PC-9 (cell line): ENCODE measurements at regions not wholly inside any gene's neighbourhood (a gene's known extent, or its start where the extent isn't known, plus 50 kb on each side); places are given as distances from the start of the nearest gene placed in this dataset.

ENCODE experiments used
- BruUV-seq: library from RNA; stranded (reverse); fragments of 400-500 nt; replicated peaks from 2 replicates; lab custom pipeline; 2021; lab: Mats Ljungman, UMichigan
- CTCF ChIA-PET: fragments of 300-600 bp; sonication (Branson Sonifier 250); formaldehyde crosslinking; loops from one replicate; lab custom pipeline; 2022; ENCODE audit warnings: antibody characterized with exemption; lab: Charles Lee
- POLR2A ChIA-PET: fragments of 300-600 bp; sonication (Branson Sonifier 250); formaldehyde crosslinking; loops from one replicate; lab custom pipeline; 2022; ENCODE audit warnings: antibody characterized with exemption; ENCODE audit not compliant: unreplicated experiment; lab: Charles Lee
- DNase-seq, 2 experiments: peaks; one replicate each; pipeline versions ENCODE4 v3.0.0 to v3.0.0-alpha.2; 2015 to 2022; ENCODE audit warnings: mixed read lengths in 1 of 2
- H2AFZ ChIP-seq: fragments of 200-600 bp; sonication (generic); 2 replicates; pipeline ENCODE4 v1.8.1; 2017; ENCODE audit warnings: antibody characterized with exemption
- H3F3A ChIP-seq: fragments of 200-600 bp; sonication (generic); 2 replicates; pipeline ENCODE4 v1.8.1; 2017; ENCODE audit warnings: antibody characterized with exemption, mild to moderate bottlenecking, low read depth; ENCODE audit not compliant: insufficient read depth
- H3K27ac ChIP-seq: fragments of 200-600 bp; sonication (generic); 2 replicates; pipeline ENCODE4 v1.6.1; 2016; ENCODE audit warnings: mixed run types
- H3K27me3 ChIP-seq: fragments of 200-600 bp; sonication (generic); 2 replicates; pipeline ENCODE4 v1.6.1; 2016; ENCODE audit warnings: low read depth, mixed run types; ENCODE audit not compliant: insufficient read depth
- H3K36me3 ChIP-seq: fragments of 200-600 bp; sonication (generic); 2 replicates; pipeline ENCODE4 v1.6.1; 2016; ENCODE audit warnings: low read depth, mixed run types
- H3K4me1 ChIP-seq: fragments of 200-600 bp; sonication (generic); replicated peaks from 2 replicates; pipeline ENCODE4 v1.6.1; 2016; ENCODE audit warnings: mixed run types; ENCODE audit not compliant: insufficient read depth
- H3K4me2 ChIP-seq: fragments of 200-600 bp; sonication (generic); 2 replicates; pipeline ENCODE4 v1.6.1; 2017; ENCODE audit warnings: mixed run types
- H3K4me3 ChIP-seq: fragments of 200-600 bp; sonication (generic); 2 replicates; pipeline ENCODE4 v1.6.1; 2016; ENCODE audit warnings: mixed run types
- H3K79me2 ChIP-seq: fragments of 200-600 bp; sonication (generic); 2 replicates; pipeline ENCODE4 v1.6.1; 2017; ENCODE audit warnings: low read depth, mixed run types
- H3K9me2 ChIP-seq: fragments of 200-600 bp; sonication (generic); 2 replicates; pipeline ENCODE4 v1.8.1; 2017; ENCODE audit warnings: mild to moderate bottlenecking; ENCODE audit not compliant: insufficient read depth
- H3K9me3 ChIP-seq: fragments of 200-600 bp; sonication (generic); 2 replicates; pipeline ENCODE4 v1.8.1; 2016; ENCODE audit warnings: low read depth; ENCODE audit not compliant: insufficient read depth
- H4K20me1 ChIP-seq: fragments of 200-600 bp; sonication (generic); 2 replicates; pipeline ENCODE4 v1.8.1; 2017; ENCODE audit not compliant: insufficient read depth
- EZH2 ChIP-seq: fragments of 200-600 bp; sonication (generic); IDR thresholded peaks from 2 replicates; pipeline ENCODE4 v1.8.0; 2017; ENCODE audit warnings: antibody characterized with exemption, low read depth
- intact Hi-C: fragments of 100-400 bp; cut with micrococcal nuclease; formaldehyde crosslinking; loops from one replicate; pipeline ENCODE4 v1.10.0; 2022; ENCODE audit not compliant: unreplicated experiment
- TF ChIP-seq, protein P1 (sequence below): fragments of 200-600 bp; sonication (generic); conservative IDR thresholded peaks from 2 replicates; pipeline ENCODE4 v1.6.1; 2017; ENCODE audit warnings: mixed run types, antibody characterized with exemption, mild to moderate bottlenecking, moderate library complexity

DNA sequence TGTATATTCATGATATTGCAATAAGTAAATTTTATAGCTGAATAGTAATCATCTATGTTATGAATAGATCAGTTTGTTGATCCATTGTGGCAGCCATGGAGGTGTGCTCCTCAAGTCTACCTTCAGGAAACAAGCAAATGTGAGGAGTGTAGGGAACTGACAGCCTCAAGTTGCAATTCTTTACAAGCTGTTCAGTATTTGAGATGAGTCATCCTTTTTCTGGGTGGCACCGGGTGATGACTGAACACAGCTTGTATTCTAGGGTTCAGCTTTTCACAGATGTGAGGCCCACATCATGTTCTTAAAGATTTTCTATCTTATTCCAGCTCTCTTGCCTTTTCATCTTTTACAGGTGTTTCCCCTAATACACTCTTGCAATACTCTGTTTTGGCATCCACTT, 452.4 kb downstream of the KCNH5 start:
- H3K27ac ChIP-seq, result no peak overlapping the region
- no peaks in the 10 kb centered on the region for H4K20me1 ChIP-seq
- intact Hi-C loops, result no loop called here
- no peak overlapping the region for H3K4me3 ChIP-seq
- ChIA-PET POLR2A (no interaction called here), CTCF (no interaction called here)
- no peak for TF ChIP-seq EZH2
- TF ChIP-seq, protein P1, sequence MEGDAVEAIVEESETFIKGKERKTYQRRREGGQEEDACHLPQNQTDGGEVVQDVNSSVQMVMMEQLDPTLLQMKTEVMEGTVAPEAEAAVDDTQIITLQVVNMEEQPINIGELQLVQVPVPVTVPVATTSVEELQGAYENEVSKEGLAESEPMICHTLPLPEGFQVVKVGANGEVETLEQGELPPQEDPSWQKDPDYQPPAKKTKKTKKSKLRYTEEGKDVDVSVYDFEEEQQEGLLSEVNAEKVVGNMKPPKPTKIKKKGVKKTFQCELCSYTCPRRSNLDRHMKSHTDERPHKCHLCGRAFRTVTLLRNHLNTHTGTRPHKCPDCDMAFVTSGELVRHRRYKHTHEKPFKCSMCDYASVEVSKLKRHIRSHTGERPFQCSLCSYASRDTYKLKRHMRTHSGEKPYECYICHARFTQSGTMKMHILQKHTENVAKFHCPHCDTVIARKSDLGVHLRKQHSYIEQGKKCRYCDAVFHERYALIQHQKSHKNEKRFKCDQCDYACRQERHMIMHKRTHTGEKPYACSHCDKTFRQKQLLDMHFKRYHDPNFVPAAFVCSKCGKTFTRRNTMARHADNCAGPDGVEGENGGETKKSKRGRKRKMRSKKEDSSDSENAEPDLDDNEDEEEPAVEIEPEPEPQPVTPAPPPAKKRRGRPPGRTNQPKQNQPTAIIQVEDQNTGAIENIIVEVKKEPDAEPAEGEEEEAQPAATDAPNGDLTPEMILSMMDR, result no peak
- no peaks in the 10 kb centered on the region for H3F3A ChIP-seq
- no peaks in the 10 kb centered on the region for H3K4me1 ChIP-seq
- H3K27me3 ChIP-seq, result no peaks in the 10 kb centered on the region
- no peak overlapping the region for H2AFZ ChIP-seq
- no peaks in the 10 kb centered on the region for H3K9me3 ChIP-seq
- no peaks in the 10 kb centered on the region for H3K36me3 ChIP-seq
- no peaks in the 10 kb centered on the region for H3K79me2 ChIP-seq
- no peak overlapping the region for H3K4me2 ChIP-seq
- DNase-seq, result no peak
- no TSS peak for BruUV-seq
- no peaks in the 10 kb centered on the region for H3K9me2 ChIP-seq

DNA sequence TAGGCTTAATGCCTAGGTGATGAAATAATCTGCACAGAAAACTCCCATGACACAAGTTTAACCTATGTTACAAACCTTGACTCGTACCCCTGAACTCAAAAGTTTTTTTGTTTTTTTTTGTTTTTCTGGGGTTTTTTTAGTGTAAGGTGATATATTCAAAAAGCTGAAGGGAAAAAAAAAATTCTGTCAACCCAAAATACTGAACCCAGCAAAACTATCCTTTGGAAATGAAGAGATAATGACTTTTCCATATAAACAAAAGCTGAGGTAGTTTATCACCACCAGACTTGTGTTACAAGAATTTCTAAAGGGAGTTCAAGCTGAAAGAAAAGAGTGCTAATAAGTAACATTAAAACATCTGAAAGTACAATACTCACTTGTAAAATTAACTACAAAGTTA, 448.1 kb downstream of the KCNH5 start:
- TF ChIP-seq, protein P1, result no peak
- TF ChIP-seq EZH2, result no peak
- CTCF ChIA-PET, result no interaction called here
- intact Hi-C loops, result no loop called here
- no peaks in the 10 kb centered on the region for H3K9me3 ChIP-seq
- no peaks in the 10 kb centered on the region for H3K27me3 ChIP-seq
- H3K36me3 ChIP-seq, result no peaks in the 10 kb centered on the region
- H3K4me2 ChIP-seq, result no peak overlapping the region
- H3K79me2 ChIP-seq, result no peaks in the 10 kb centered on the region
- no peaks in the 10 kb centered on the region for H3K9me2 ChIP-seq
- no TSS peak for BruUV-seq
- H3K27ac ChIP-seq, result no peak overlapping the region
- H3F3A ChIP-seq, result no peaks in the 10 kb centered on the region
- DNase-seq, result no peak
- no peaks in the 10 kb centered on the region for H4K20me1 ChIP-seq
- H2AFZ ChIP-seq, result no peak overlapping the region
- no peak overlapping the region for H3K4me3 ChIP-seq
- POLR2A ChIA-PET, result no interaction called here
- H3K4me1 ChIP-seq, result no peaks in the 10 kb centered on the region

DNA sequence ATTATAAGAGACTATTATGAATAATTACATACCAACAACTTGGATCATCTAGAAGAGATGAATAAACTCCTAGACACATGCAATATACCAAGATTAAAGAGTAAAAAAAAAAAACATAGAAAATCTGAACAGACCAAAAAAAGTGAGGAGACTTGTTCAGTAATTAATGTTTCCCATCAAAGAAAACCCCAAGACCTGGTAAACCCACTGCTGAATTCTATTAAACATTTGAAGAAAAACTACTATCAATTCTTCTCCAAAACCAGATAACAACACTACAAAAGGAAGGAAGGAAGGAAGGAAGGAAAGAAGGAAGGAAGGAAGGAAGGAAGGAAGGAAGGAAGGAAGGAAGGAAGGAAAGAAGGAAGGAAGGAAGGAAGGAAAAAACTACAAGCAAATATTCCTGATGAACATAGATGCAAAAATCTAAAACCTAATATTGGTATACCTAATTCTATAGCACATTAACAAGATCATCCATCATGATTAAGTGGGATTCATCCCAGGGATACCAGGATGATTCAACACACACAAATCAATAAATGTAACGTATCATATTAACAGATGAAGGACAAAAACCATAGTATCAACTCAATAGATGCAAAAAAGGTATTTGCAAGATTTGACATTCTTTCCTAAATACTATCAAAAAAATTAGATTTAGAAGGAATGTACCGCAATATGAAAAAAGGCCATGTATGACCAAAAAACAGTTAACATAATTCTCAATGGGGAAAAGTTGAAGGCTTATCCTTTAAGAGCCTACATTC, 445.5 kb downstream of the KCNH5 start:
- no peaks in the 10 kb centered on the region for H3K27me3 ChIP-seq
- no peak overlapping the region for H3K4me3 ChIP-seq
- H3F3A ChIP-seq, result no peaks in the 10 kb centered on the region
- H3K36me3 ChIP-seq, result no peaks in the 10 kb centered on the region
- no peak overlapping the region for H3K4me2 ChIP-seq
- no peaks in the 10 kb centered on the region for H3K9me2 ChIP-seq
- ChIA-PET POLR2A (no interaction called here), CTCF (no interaction called here)
- intact Hi-C loops, result no loop called here
- H3K79me2 ChIP-seq, result no peaks in the 10 kb centered on the region
- TF ChIP-seq, protein P1, result no peak
- TF ChIP-seq EZH2, result no peak
- no peak for DNase-seq
- BruUV-seq, result no TSS peak
- no peak overlapping the region for H3K27ac ChIP-seq
- no peaks in the 10 kb centered on the region for H3K9me3 ChIP-seq
- H2AFZ ChIP-seq, result no peak overlapping the region
- H4K20me1 ChIP-seq, result no peaks in the 10 kb centered on the region
- no peaks in the 10 kb centered on the region for H3K4me1 ChIP-seq
